HG02852 (cell line): ENCODE measurements at regions not wholly inside any gene's neighbourhood (a gene's known extent, or its start where the extent isn't known, plus 50 kb on each side); places are given as distances from the start of the nearest gene placed in this dataset.
"Not testable (repeated sequence)": the region's sequence is repeated elsewhere in the genome, so short reads cannot be mapped to it uniquely, and the experiment has no call there.

Experiments used
- ATAC-seq: cut with Tn5 transposase; IDR thresholded peaks from one replicate; pipeline ENCODE4 v1.9.1; 2021; ENCODE audit warnings: mild to moderate bottlenecking, moderate library complexity; ENCODE audit not compliant: unreplicated experiment

- ATAC-seq, result no peak
These were observed 74.7 kb upstream of the PTPN1 start for GRCh38 chr20:50435397-50436051.

- ATAC-seq, result no peak
These were observed 74.0 kb upstream of the PTPN1 start for GRCh38 chr20:50436052-50436656.

GRCh38 chr20:50436696-50437095, 73.5 kb upstream of the PTPN1 start:
- ATAC-seq, result no peak

GRCh38 chr20:50438986-50439407, 71.2 kb upstream of the PTPN1 start:
- no peak for ATAC-seq

- ATAC-seq, result no peak
These were observed 70.4 kb upstream of the PTPN1 start for GRCh38 chr20:50439539-50440453.

- no peak for ATAC-seq
These were observed 67.7 kb upstream of the PTPN1 start for GRCh38 chr20:50442512-50442911.

- no peak for ATAC-seq
These were observed 64.6 kb upstream of the PTPN1 start for GRCh38 chr20:50445354-50446151.

GRCh38 chr20:50446351-50447101, 63.7 kb upstream of the PTPN1 start:
- no peak for ATAC-seq

- no peak for ATAC-seq
These were observed 62.9 kb upstream of the PTPN1 start for GRCh38 chr20:50447102-50447804.

GRCh38 chr20:50447817-50448216, 62.4 kb upstream of the PTPN1 start:
- no peak for ATAC-seq

- ATAC-seq, result not testable (repeated sequence)
These were observed 61.4 kb upstream of the PTPN1 start for GRCh38 chr20:50448625-50449403.

GRCh38 chr20:50449738-50450492, 60.3 kb upstream of the PTPN1 start:
- ATAC-seq, result peak; percentile 70

- no peak for ATAC-seq
These were observed 59.7 kb upstream of the PTPN1 start for GRCh38 chr20:50450493-50450826.

GRCh38 chr20:50450881-50451752, 59.1 kb upstream of the PTPN1 start:
- ATAC-seq, result peak; percentile 74

GRCh38 chr20:50451792-50452425, 58.3 kb upstream of the PTPN1 start:
- ATAC-seq, result not testable (repeated sequence)

- no peak for ATAC-seq
These were observed 56.5 kb upstream of the PTPN1 start for GRCh38 chr20:50453533-50454244.
